ENCODE measurements at regions not wholly inside any gene's neighbourhood (a gene's known extent, or its start where the extent isn't known, plus 50 kb on each side); places are given as distances from the start of the nearest gene placed in this dataset.
A peak's percentile ranks its signal among the peaks of the same experiment; 100 is the strongest.

DNA sequence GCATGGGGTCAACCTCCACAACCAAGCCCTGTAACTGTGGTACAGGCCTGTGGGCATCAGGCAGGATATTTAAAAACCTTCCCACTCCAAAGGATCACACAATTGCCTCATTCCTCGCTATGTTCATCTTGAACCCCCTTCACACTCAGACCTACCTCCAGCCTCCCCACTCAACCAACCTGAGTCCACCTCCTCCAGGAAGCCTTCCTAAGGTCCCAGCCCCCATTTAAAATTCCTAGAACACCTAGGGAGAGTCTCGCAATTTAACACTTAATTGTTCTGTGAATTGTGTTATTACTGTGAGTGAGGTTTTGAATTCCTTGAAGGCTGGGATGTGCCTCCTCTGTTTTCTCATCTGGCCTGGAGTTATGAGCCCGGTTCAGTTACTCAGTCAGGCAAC lies 93.1 kb upstream of the SMNDC1 start:
- Histone ChIP-seq H3K4me3 (no peak overlapping the region), H3K9me3 (no peaks in the 10 kb centered on the region), H3K4me1 (peaks cover 0 to 39% (median 19%) of the 10 kb centered on the region in 9 donors), H3K27ac (peak overlapping the region in 1 of 10 donors; percentile 71), H3K27me3 (no peaks in the 10 kb centered on the region), H3K36me3 (no peaks in the 10 kb centered on the region)
- intact Hi-C loops (cut with DNase I), result loop anchor here in 1 of 10 donors (10.0 kb wide), 1 partner anchor 97 kb away; the partner anchor contains the start of gene DUSP5
- ATAC-seq (no peak), DNase-seq (no peak)
- 93 to 94% methylated on average over 3 of the region's 3 CpGs for WGBS, 2 donors
- TF ChIP-seq, protein P1, sequence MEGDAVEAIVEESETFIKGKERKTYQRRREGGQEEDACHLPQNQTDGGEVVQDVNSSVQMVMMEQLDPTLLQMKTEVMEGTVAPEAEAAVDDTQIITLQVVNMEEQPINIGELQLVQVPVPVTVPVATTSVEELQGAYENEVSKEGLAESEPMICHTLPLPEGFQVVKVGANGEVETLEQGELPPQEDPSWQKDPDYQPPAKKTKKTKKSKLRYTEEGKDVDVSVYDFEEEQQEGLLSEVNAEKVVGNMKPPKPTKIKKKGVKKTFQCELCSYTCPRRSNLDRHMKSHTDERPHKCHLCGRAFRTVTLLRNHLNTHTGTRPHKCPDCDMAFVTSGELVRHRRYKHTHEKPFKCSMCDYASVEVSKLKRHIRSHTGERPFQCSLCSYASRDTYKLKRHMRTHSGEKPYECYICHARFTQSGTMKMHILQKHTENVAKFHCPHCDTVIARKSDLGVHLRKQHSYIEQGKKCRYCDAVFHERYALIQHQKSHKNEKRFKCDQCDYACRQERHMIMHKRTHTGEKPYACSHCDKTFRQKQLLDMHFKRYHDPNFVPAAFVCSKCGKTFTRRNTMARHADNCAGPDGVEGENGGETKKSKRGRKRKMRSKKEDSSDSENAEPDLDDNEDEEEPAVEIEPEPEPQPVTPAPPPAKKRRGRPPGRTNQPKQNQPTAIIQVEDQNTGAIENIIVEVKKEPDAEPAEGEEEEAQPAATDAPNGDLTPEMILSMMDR (IDR thresholded peaks at IDR 0.05), result no peak

DNA sequence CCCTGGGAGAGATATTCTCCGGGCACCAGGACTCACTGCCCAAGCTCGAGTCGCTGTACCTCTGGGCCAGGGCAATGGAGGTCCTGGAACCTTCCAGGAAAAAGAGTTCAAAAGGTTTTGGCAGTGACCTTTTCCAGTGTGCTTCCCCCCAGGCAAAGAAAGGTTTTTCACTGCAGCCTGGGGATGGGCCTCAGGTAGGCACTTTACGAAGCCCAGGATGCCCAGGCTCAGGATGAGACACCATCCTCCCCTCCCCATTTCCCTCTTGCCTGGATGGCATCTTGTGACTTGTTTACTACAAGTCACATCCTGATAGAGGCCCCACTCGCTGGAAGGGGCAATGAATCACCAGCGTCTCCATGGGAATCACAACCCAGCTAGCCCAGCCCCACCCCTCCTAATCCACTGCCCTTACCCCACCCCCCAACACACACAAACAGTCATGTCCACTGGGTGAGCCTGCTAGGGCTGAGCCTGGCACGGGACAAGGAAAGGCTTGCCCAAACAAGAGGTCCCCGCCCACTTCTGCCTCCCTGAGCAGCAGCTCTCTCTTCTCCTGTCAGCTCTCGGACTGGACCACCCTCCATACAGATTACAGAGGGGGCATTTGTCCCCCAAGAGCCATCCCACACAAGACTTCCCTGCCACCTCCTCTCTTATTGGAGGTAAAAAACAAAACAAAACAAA lies 93.8 kb upstream of the SMNDC1 start:
- H3K27me3 ChIP-seq, result no peaks in the 10 kb centered on the region
- H3K4me3 ChIP-seq, result no peak overlapping the region
- DNase-seq (peak in 1 of 2 donors; percentile 32), ATAC-seq (peak in 6 of 8 donors; percentile 29 to 64 (median 36))
- intact Hi-C loops (cut with DNase I), result loop anchor here in 1 of 10 donors (10.0 kb wide), 1 partner anchor 96 kb away; the partner anchor contains the start of gene DUSP5
- H3K27ac ChIP-seq, result peak overlapping the region in 3 of 10 donors; percentile 17 to 71 (median 57)
- no peaks in the 10 kb centered on the region for H3K9me3 ChIP-seq
- peaks cover 0 to 35% (median 15%) of the 10 kb centered on the region in 9 donors for H3K4me1 ChIP-seq
- 63 to 73% methylated on average over 9 of the region's 9 CpGs for WGBS, 2 donors
- TF ChIP-seq, protein P1 (IDR thresholded peaks at IDR 0.05), result no peak
- no peaks in the 10 kb centered on the region for H3K36me3 ChIP-seq

DNA sequence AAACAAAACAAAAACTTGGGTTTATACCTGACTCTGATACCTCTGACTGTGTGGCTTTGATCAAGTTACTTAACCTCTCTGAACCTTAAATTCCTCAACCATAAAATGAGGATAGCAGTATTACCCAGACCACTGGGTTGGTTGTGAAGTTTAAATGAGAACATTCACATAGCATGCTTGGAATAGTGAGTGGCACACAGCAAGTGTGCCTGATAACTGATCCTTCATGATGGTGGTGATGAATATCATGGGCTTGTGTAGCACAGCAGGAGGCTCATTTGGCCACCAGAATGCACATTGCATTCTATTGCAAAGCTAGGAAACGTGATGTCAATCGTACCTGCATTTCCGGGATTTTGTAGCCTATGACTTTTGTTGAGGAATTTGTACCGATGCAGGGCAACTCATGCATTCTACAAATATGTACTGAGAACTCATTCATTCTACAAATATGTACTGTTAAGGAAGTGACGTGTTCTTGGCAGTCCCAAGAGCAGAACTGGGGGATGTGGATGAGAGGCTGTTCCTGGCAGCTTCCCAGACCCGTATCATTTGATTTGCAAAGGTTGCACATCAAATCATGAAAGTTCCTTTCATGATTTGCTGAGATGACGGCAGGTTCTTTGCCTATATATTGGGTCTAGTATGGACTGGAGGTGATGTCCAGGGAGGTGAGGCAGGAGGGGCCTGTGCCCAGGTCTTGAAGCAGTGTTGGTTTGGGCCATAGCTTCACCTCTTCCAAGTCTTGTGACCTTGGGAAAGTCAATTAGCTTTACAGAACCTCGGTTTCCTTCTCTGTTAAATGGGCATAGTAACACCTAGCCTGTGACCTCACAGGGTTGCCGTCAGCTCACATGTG lies 94.6 kb upstream of the SMNDC1 start:
- peak in 3 of 8 donors; percentile 42 to 65 (median 51) for ATAC-seq
- H3K27ac ChIP-seq, result peak overlapping the region in 3 of 10 donors; percentile 17 to 71 (median 57)

More for the DNA sequence above, 94.6 kb upstream of the SMNDC1 start:
- Histone ChIP-seq H3K9me3 (no peaks in the 10 kb centered on the region), H3K27me3 (no peaks in the 10 kb centered on the region), H3K36me3 (no peaks in the 10 kb centered on the region), H3K4me3 (no peak overlapping the region), H3K4me1 (peaks cover 0 to 37% (median 15%) of the 10 kb centered on the region in 9 donors)
- TF ChIP-seq, protein P1 (IDR thresholded peaks at IDR 0.05), result no peak
- DNase-seq, result peak in 1 of 2 donors; percentile 47
- intact Hi-C loops (cut with DNase I), result loop anchor here in 1 of 10 donors (10.0 kb wide), 1 partner anchor 95 kb away; the partner anchor contains the start of gene DUSP5
- 44 to 54% methylated on average over 9 of the region's 9 CpGs for WGBS, 2 donors

All from heart right ventricle (tissue), 16 donors.